ENCODE measurements at regions not wholly inside any gene's neighbourhood (a gene's known extent, or its start where the extent isn't known, plus 50 kb on each side); places are given as distances from the start of the nearest gene placed in this dataset.

DNA sequence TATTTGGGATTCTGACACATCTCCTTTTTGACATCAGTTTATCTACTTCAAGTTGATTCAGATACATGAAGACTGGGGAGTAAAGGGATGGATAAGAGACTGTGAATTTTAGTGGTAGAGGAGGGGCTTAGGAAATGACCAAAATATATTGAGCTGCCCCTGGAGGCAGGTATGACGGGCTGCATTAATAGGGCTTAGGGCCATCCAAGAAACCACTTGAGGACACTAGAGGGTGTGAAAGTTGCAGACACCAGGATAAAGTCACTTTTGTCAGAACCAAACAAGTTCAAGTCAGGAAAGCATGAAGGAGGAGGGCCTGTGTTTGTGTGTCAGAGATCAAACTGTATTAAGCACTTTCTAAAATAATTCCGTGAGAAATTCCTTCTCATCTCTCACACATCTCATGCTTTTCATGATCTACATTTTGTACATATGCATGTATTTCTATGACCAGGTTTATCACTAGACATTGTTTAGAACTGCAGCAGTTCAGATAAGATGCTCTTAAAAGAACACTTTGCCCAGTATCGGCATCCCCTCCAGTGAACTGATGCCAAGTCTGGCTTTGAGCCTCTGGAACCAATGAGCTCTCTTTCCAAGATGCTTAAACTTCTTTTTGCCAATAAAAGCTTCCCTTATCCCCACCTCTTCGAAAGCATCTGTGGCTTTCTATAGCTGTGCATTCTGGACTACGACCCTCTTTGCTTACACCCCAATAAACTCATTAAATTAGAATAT lies 136.9 kb downstream of the SLC38A1 start:
- peak; percentile 18 for DNase-seq (ENCODE audit: low read depth)
- TF ChIP-seq, protein P1, sequence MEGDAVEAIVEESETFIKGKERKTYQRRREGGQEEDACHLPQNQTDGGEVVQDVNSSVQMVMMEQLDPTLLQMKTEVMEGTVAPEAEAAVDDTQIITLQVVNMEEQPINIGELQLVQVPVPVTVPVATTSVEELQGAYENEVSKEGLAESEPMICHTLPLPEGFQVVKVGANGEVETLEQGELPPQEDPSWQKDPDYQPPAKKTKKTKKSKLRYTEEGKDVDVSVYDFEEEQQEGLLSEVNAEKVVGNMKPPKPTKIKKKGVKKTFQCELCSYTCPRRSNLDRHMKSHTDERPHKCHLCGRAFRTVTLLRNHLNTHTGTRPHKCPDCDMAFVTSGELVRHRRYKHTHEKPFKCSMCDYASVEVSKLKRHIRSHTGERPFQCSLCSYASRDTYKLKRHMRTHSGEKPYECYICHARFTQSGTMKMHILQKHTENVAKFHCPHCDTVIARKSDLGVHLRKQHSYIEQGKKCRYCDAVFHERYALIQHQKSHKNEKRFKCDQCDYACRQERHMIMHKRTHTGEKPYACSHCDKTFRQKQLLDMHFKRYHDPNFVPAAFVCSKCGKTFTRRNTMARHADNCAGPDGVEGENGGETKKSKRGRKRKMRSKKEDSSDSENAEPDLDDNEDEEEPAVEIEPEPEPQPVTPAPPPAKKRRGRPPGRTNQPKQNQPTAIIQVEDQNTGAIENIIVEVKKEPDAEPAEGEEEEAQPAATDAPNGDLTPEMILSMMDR (IDR thresholded peaks at IDR 0.05; ENCODE audit: insufficient read depth, low read length, severe bottlenecking), result no peak
- H3K4me3 ChIP-seq (ENCODE audit: low read depth, low read length), result no peak overlapping the region
- no peaks in the 10 kb centered on the region for H3K27me3 ChIP-seq (ENCODE audit: control insufficient read depth, insufficient read depth, low read length)
- FAIRE-seq, result no peak
- H3K36me3 ChIP-seq (ENCODE audit: control insufficient read depth, insufficient read depth, low read length), result no peaks in the 10 kb centered on the region

DNA sequence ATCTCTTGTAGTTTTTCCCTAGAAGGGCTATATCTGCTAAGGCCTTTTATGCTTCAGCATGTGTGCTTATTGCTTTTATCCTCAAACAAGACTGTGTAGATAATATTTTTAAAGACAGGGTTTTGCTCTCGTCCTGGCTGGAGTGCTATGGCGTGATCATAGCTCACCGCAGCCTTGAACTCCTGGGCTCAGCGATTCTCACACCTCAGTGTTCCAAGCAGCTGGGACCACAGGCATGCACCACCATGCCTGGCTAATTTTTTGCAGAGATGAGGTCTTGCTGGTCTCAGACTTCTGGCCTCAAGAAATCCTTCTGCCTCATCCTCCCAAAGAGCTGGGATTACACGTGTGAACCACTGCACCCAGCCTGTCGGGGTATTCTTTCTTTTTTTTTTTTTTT lies 137.3 kb upstream of the SCAF11 start:
- no peak for DNase-seq (ENCODE audit: low read depth)
- TF ChIP-seq, protein P1 (IDR thresholded peaks at IDR 0.05; ENCODE audit: insufficient read depth, low read length, severe bottlenecking), result no peak
- no peaks in the 10 kb centered on the region for H3K36me3 ChIP-seq (ENCODE audit: control insufficient read depth, insufficient read depth, low read length)
- no peak for FAIRE-seq
- no peaks in the 10 kb centered on the region for H3K27me3 ChIP-seq (ENCODE audit: control insufficient read depth, insufficient read depth, low read length)
- H3K4me3 ChIP-seq (ENCODE audit: low read depth, low read length), result no peak overlapping the region

DNA sequence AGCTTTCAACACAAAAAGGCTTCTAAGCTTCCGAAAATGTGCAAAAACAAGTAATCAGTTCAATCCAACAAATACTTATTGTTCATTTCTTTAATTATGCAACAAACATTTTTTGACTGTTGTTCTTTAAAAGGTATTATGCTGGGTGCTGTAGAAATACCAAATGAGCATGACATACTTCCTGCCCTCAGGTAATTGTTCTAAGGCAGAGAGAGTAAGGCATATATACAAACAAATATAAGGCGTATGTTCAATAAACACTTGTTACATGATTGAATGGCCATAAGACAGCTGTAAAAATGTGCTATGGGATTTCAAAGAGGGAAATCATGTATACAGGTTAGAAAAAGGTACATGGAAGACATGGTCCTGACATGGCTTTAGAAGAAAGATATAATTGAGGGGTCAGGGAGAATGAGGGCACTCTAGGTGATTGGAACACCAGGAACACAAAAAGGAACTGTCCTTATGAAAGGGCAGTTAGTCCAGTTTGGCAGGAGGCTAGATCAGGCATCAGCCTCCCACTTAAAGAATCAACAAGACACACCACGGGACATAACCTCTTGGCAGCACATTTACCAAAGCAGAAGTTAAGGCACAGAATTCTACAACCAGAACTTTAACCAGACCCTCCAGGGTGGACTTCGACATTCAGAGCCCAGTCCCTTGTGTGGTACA lies 135.8 kb upstream of the SCAF11 start:
- TF ChIP-seq, protein P1 (IDR thresholded peaks at IDR 0.05; ENCODE audit: insufficient read depth, low read length, severe bottlenecking), result no peak
- Histone ChIP-seq H3K27me3 (ENCODE audit: control insufficient read depth, insufficient read depth, low read length) (peaks cover 2% of the 10 kb centered on the region), H3K4me3 (ENCODE audit: low read depth, low read length) (no peak overlapping the region), H3K36me3 (ENCODE audit: control insufficient read depth, insufficient read depth, low read length) (no peaks in the 10 kb centered on the region)
- DNase-seq (ENCODE audit: low read depth), result peak; percentile 32
- FAIRE-seq, result peak; percentile 55

DNA sequence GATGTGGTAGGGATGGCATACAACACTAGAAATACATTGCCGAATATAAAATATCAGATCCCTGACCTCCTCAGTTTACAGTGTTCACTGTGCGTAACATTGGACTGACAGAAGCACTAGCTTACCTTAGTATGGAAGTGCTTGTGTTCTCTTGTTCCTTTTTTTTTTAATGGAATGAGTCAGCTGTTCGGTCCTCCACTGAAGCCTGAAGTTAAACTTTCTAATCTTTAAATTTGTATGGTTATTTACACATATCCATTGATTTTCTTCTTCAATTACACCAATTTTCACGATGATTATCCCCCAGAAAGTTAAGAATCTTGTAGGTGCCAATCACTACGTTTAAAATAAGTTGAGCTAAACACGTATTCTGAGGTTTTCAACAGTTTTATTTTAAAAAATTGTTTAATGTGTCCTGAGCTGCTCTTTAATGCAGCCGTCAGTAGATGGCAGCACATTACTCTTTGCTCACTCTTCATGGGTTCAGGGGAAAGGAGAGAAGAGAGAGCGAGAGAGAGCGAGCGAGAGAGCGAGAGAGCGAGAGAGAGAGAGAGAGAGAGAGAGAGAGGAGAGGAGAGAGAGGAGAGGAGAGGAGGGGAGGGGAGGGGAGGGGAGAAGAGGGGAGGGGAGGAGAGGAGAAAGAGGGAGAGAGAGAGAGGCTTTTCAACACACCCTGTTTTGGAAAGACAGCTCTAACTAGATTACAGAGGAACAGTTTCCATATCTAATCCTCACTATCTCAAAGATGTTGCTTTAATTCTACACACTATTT lies 134.7 kb upstream of the SCAF11 start:
- H3K36me3 ChIP-seq (ENCODE audit: control insufficient read depth, insufficient read depth, low read length), result no peaks in the 10 kb centered on the region
- FAIRE-seq (no peak), DNase-seq (ENCODE audit: low read depth) (peak; percentile 81)
- H3K4me3 ChIP-seq (ENCODE audit: low read depth, low read length), result no peak overlapping the region
- TF ChIP-seq, protein P1 (IDR thresholded peaks at IDR 0.05; ENCODE audit: insufficient read depth, low read length, severe bottlenecking), result peak; percentile 53
- H3K27me3 ChIP-seq (ENCODE audit: control insufficient read depth, insufficient read depth, low read length), result peaks cover 2% of the 10 kb centered on the region

DNA sequence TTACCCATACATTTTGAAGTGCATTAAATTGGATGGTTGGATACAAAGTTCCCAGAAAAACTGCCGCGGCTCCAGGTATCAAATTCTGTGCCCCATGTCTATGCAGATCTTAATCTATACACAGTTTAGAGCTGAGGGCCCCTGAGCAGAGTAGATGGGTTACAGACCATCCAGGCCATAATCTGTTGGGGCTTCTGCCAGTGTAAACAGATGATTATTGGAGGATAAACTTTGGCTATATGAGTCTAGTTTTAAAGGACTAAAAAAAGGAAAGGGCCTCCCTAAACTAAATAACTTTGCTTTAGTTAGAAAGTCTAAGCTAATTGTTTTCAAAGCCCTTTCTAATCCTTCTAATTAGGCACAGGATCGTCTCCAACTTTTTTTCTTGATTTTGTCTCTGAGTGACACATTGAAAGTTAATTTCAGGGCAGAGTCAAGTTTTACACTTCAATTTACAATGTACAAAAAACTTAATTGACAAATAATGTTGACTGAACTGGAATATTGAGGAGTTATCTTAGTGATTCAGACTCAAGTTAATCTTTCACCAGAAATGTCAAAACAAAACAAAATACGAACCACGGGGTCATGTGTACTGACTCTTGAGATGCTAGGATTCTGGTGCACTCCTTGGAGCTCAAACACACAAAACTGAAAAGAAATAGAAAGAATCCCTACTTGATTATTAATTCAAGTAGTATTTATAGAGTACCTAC lies 133.9 kb upstream of the SCAF11 start:
- H3K4me3 ChIP-seq (ENCODE audit: low read depth, low read length), result no peak overlapping the region
- no peaks in the 10 kb centered on the region for H3K36me3 ChIP-seq (ENCODE audit: control insufficient read depth, insufficient read depth, low read length)
- TF ChIP-seq, protein P1 (IDR thresholded peaks at IDR 0.05; ENCODE audit: insufficient read depth, low read length, severe bottlenecking), result no peak
- DNase-seq (ENCODE audit: low read depth), result no peak
- FAIRE-seq, result no peak
- peaks cover 2% of the 10 kb centered on the region for H3K27me3 ChIP-seq (ENCODE audit: control insufficient read depth, insufficient read depth, low read length)

Data from bronchial epithelial cell (primary cell).